ENCODE measurements at regions not wholly inside any gene's neighbourhood (a gene's known extent, or its start where the extent isn't known, plus 50 kb on each side); places are given as distances from the start of the nearest gene placed in this dataset.

DNA sequence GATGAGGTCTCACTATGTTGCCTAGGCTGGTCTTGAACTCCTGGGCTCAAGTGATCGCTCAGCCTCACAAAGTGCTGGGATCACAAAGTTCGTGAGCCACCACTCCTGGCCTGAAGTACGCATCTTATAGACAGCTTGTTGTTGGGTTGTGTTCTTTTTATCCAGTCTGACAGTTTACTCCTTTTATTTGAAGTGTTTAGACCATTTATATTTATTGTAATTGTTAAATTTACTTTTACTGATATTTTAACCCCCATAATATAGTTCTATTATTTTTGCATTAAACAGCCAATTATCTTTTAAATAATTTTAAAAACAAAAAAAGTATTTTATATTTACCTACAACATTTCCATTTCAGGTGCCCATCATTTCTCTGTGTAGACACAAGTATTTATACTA, 303.0 kb upstream of the HDAC4 start:
- TF ChIP-seq GATA2 (IDR thresholded peaks at IDR 0.05; ENCODE audit: low read depth, low read length), result no peak
- no peak for TF ChIP-seq GATA3 (IDR thresholded peaks at IDR 0.05; ENCODE audit: low read depth, low read length)

Data from SH-SY5Y (cell line).